Vagina (tissue), 2 donors: ENCODE measurements at regions not wholly inside any gene's neighbourhood (a gene's known extent, or its start where the extent isn't known, plus 50 kb on each side); places are given as distances from the start of the nearest gene placed in this dataset.

Experiments
- CTCF ChIP-seq, 3 experiments: fragments of 450-650 bp in 2 of 3; fragments of 200-600 bp in 1 of 3; sonication (generic) in 1 of 3; IDR thresholded peaks; one replicate each; pipeline ENCODE4 v1.5.1; 2017 to 2019; ENCODE audit warnings: antibody characterized with exemption in 3 of 3, mild to moderate bottlenecking in 2 of 3, moderate library complexity in 2 of 3
- POLR2A ChIP-seq, 2 donors: fragments of 450-650 bp; IDR thresholded peaks; one replicate each; pipeline ENCODE4 v1.6.1; 2017; ENCODE audit warnings: antibody characterized with exemption in 2 of 2, mild to moderate bottlenecking in 2 of 2, moderate library complexity in 2 of 2

- TF ChIP-seq CTCF (IDR thresholded peaks at IDR 0.05) (no peak), POLR2A (IDR thresholded peaks at IDR 0.05) (no peak)
Observed at GRCh38 chr2:175323162-175323561, 141.7 kb upstream of the ATP5MC3 start.
